SK-N-SH (cell line): ENCODE measurements at regions not wholly inside any gene's neighbourhood (a gene's known extent, or its start where the extent isn't known, plus 50 kb on each side); places are given as distances from the start of the nearest gene placed in this dataset.

ENCODE experiments used
- CTCF ChIA-PET: fragments of 300-600, 350-600 bp; formaldehyde crosslinking; extraction: SDS; loops from one replicate; lab custom pipeline; 2021; lab: Yijun Ruan, JAX
- POLR2A ChIA-PET: fragments of 350-600 bp; sonication (Branson Sonifier 250); formaldehyde crosslinking; extraction: SDS; loops from one replicate; lab custom pipeline; 2020; ENCODE audit warnings: antibody characterized with exemption, inconsistent platforms; lab: Yijun Ruan, JAX
- DNase-seq: peaks from one replicate; pipeline ENCODE4 v3.0.0; 2012
- H2AFZ ChIP-seq: fragments of 200-600 bp; sonication (generic); 2 replicates; pipeline ENCODE4 v1.8.1; 2016; ENCODE audit warnings: antibody characterized with exemption, mild to moderate bottlenecking, low read depth
- H3F3A ChIP-seq: fragments of 200-600 bp; sonication (generic); replicated peaks from 2 replicates; pipeline ENCODE3; 2016; ENCODE audit warnings: antibody characterized with exemption, mild to moderate bottlenecking; ENCODE audit not compliant: insufficient read depth
- H3K27ac ChIP-seq, 2 experiments: fragments of 200-500 bp in 1 of 2; fragments of 200-600 bp in 1 of 2; sonication (Bioruptor generic) in 1 of 2; sonication (generic), shearing (Covaris generic) in 1 of 2; 2 replicates each; pipeline versions ENCODE4 v1.5.1 to v1.6.1; 2014 to 2016; ENCODE audit warnings: low read depth in 2 of 2, inconsistent platforms in 1 of 2, low read length in 1 of 2, mild to moderate bottlenecking in 1 of 2, mixed read lengths in 1 of 2
- H3K27me3 ChIP-seq: fragments of 200-600 bp; sonication (generic), shearing (Covaris generic); 2 replicates; pipeline ENCODE4 v1.6.1; 2016; ENCODE audit warnings: mixed run types; ENCODE audit not compliant: insufficient read depth
- H3K36me3 ChIP-seq, 2 experiments: fragments of 200-500 bp in 1 of 2; fragments of 200-600 bp in 1 of 2; sonication (Bioruptor generic) in 1 of 2; sonication (generic) in 1 of 2; replicated peaks in 1 of 2; 2 replicates each; pipeline versions ENCODE3 to v1.5.1; 2014 to 2016; ENCODE audit warnings: low read length in 1 of 2, mild to moderate bottlenecking in 1 of 2; ENCODE audit not compliant: insufficient read depth in 2 of 2, control insufficient read depth in 1 of 2
- H3K4me1 ChIP-seq, 2 experiments: fragments of 200-500 bp in 1 of 2; fragments of 200-600 bp in 1 of 2; sonication (Bioruptor generic) in 1 of 2; sonication (generic), shearing (Covaris generic) in 1 of 2; 2 replicates each; pipeline versions ENCODE4 v1.5.1 to v1.6.1; 2014 to 2016; ENCODE audit warnings: low read depth in 1 of 2, low read length in 1 of 2, mixed run types in 1 of 2; ENCODE audit not compliant: insufficient read depth in 2 of 2, control insufficient read depth in 1 of 2
- H3K4me2 ChIP-seq: fragments of 200-600 bp; sonication (generic), shearing (Covaris generic); 2 replicates; pipeline ENCODE4 v1.6.1; 2017; ENCODE audit warnings: mixed run types
- H3K4me3 ChIP-seq, 2 experiments: fragments of 200-500 bp in 1 of 2; fragments of 200-600 bp in 1 of 2; sonication (Bioruptor generic) in 1 of 2; sonication (generic), shearing (Covaris generic) in 1 of 2; 2 replicates each; pipeline versions ENCODE4 v1.5.1 to v1.8.1; 2014 to 2016; ENCODE audit warnings: low read depth in 2 of 2, inconsistent platforms in 1 of 2, low read length in 1 of 2, mild to moderate bottlenecking in 1 of 2, mixed read lengths in 1 of 2, moderate library complexity in 1 of 2
- H3K79me2 ChIP-seq: fragments of 200-600 bp; sonication (generic); 2 replicates; pipeline ENCODE4 v1.8.1; 2017; ENCODE audit warnings: mild to moderate bottlenecking; ENCODE audit not compliant: insufficient read depth
- H3K9ac ChIP-seq: fragments of 200-600 bp; sonication (generic); 2 replicates; pipeline ENCODE4 v1.6.1; 2017; ENCODE audit warnings: mixed run types
- H3K9me2 ChIP-seq: fragments of 200-600 bp; sonication (generic); 2 replicates; pipeline ENCODE4 v1.6.1; 2017; ENCODE audit warnings: mixed run types
- H3K9me3 ChIP-seq: fragments of 200-600 bp; sonication (generic); 2 replicates; pipeline ENCODE4 v1.6.1; 2017; ENCODE audit warnings: mixed run types, mild to moderate bottlenecking, moderate library complexity
- H4K20me1 ChIP-seq: fragments of 200-600 bp; sonication (generic); 2 replicates; pipeline ENCODE4 v1.6.1; 2017; ENCODE audit warnings: mild to moderate bottlenecking, mixed run types; ENCODE audit not compliant: insufficient read depth
- CHD2 ChIP-seq: fragments of 150-350 bp; IDR thresholded peaks from 2 replicates; pipeline ENCODE4 v1.6.1; 2018; ENCODE audit warnings: low read length; ENCODE audit not compliant: partially characterized antibody
- EP300 ChIP-seq, 2 experiments: IDR thresholded peaks; 2 replicates each; pipeline versions ENCODE4 v1.4.0 to v1.6.1; 2012; ENCODE audit warnings: borderline replicate concordance in 1 of 2, low read depth in 1 of 2, low read length in 1 of 2
- EZH2phosphoT487 ChIP-seq: fragments of 200-600 bp; sonication (generic); IDR thresholded peaks from 2 replicates; pipeline ENCODE4 v1.6.1; 2017; ENCODE audit warnings: low read depth, mixed run types, mild to moderate bottlenecking, antibody characterized with exemption, moderate library complexity, borderline replicate concordance
- FOXJ3 ChIP-seq: sonication (generic); formaldehyde crosslinking; IDR thresholded peaks from 2 replicates; pipeline ENCODE4 v1.5.1; 2020; ENCODE audit warnings: mild to moderate bottlenecking, missing genetic modification reagents
- FOXM1 ChIP-seq: IDR thresholded peaks from 2 replicates; pipeline ENCODE4 v1.4.0; 2012; ENCODE audit warnings: low read depth, mild to moderate bottlenecking
- JUND ChIP-seq: IDR thresholded peaks from 2 replicates; pipeline ENCODE4 v1.4.0; 2012
- NRF1 ChIP-seq: IDR thresholded peaks from 2 replicates; pipeline ENCODE4 v1.6.1; 2012; ENCODE audit warnings: low read depth, mild to moderate bottlenecking, low read length
- RXRA ChIP-seq: IDR thresholded peaks from 2 replicates; pipeline ENCODE4 v1.4.0; 2012; ENCODE audit warnings: low read depth, mild to moderate bottlenecking, borderline replicate concordance
- SIN3A ChIP-seq: IDR thresholded peaks from 2 replicates; pipeline ENCODE4 v1.6.1; 2012; ENCODE audit warnings: low read depth, mild to moderate bottlenecking, low read length, moderate library complexity, borderline replicate concordance
- YY1 ChIP-seq: IDR thresholded peaks from 2 replicates; pipeline ENCODE4 v1.4.0; 2012; ENCODE audit warnings: low read depth, mild to moderate bottlenecking
- WGBS: methylation state at CpG from one replicate; pipeline ENCODE4 v1.1.6; 2017; ENCODE audit warnings: low lambda C conversion rate; 5-methylcytosine and 5-hydroxymethylcytosine counted together
- TF ChIP-seq, protein P1 (sequence below): fragments of 150-350 bp; IDR thresholded peaks from 2 replicates; pipeline ENCODE4 v1.6.1; 2016; ENCODE audit warnings: mild to moderate bottlenecking, low read depth, low read length
- TF ChIP-seq, protein P2 (sequence below): IDR thresholded peaks from 2 replicates; pipeline ENCODE4 v1.4.0; 2012; ENCODE audit warnings: low read depth, borderline replicate concordance
- TF ChIP-seq, protein P3 (sequence below): IDR thresholded peaks from 2 replicates; pipeline ENCODE4 v1.4.0; 2012; ENCODE audit warnings: low read depth

DNA sequence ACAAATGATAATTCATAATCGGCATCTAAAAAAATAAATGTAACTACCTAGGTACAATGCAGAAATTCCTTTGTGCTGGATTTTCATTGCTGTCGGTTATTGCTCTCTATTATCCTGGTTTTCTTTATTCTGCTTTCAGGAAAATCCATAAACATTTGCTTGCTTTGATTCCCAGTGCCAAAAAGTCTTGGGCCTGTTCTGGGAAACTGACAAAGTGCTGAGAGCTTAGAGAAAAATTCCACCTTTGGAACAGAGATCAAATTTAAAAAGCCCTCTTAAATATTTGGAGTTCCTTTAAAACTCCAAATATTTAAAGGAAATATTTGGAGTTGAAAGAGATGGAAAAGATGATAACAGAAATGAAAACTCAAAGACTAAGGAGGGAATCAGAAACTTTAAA lies 87.3 kb upstream of the ZBED5 start:
- H3K36me3 ChIP-seq = no peaks in the 10 kb centered on the region
- CTCF ChIA-PET = interaction anchor here (0.7 to 1.2 kb wide), 2 partner anchors 153 to 847 kb away, joined by 3 read pairs; no protein-coding TSS in a partner anchor
- 57% methylated on average over 2 of the region's 2 CpGs for WGBS
- no peak overlapping the region for H3K4me3 ChIP-seq
- no peak overlapping the region for H3K27ac ChIP-seq
- POLR2A ChIA-PET = no interaction called here
- no peak for DNase-seq
- TF ChIP-seq CHD2 = no peak
- H2AFZ ChIP-seq = no peak overlapping the region; the same call in 1 of the 2 replicates
- H3K27me3 ChIP-seq = no peaks in the 10 kb centered on the region
- no peak overlapping the region for H3K4me2 ChIP-seq
- no peak overlapping the region for H3K9ac ChIP-seq
- no peaks in the 10 kb centered on the region for H4K20me1 ChIP-seq
- no peaks in the 10 kb centered on the region for H3K4me1 ChIP-seq
- H3K9me3 ChIP-seq = no peaks in the 10 kb centered on the region
- H3K9me2 ChIP-seq = no peaks in the 10 kb centered on the region
- no peaks in the 10 kb centered on the region for H3F3A ChIP-seq
- no peaks in the 10 kb centered on the region for H3K79me2 ChIP-seq

DNA sequence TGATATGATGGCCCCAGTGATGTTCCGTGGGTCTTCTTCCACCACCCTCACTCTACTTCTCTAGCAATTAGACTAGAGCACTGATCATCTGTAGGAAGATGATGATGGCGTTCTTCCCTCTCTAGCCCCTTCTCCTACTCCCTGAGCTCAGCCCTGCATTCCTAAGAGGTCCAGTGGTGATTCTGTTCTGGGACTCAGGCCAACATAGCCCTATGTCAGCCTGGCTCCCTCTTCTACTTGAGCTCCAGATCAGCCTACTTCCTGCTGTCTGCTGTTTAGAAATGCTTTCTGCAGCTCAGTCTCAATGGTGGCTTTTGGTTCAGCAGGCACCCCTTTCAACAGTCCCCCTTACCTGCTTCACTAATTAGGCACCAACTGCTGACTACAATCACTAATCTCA lies 86.1 kb upstream of the ZBED5 start:
- DNase-seq = no peak
- no peak overlapping the region for H3K27ac ChIP-seq
- no peak overlapping the region for H3K4me2 ChIP-seq
- ChIA-PET POLR2A (no interaction called here), CTCF (interaction anchor here (0.9 to 1.9 kb wide), 4 partner anchors 10 to 854 kb away, joined by 3 to 14 read pairs (median 6); no protein-coding TSS in a partner anchor)
- H3K4me3 ChIP-seq = no peak overlapping the region
- no peaks in the 10 kb centered on the region for H3K9me2 ChIP-seq
- no peaks in the 10 kb centered on the region for H4K20me1 ChIP-seq
- H3K79me2 ChIP-seq = no peaks in the 10 kb centered on the region
- no peaks in the 10 kb centered on the region for H3K27me3 ChIP-seq
- 77% methylated on average over 2 of the region's 2 CpGs for WGBS
- no peaks in the 10 kb centered on the region; a peak in 1 of 4 replicates for H3K4me1 ChIP-seq
- TF ChIP-seq RXRA = no peak
- TF ChIP-seq SIN3A = no peak
- TF ChIP-seq EP300 (IDR thresholded peaks at IDR 0.05; ENCODE audit: borderline replicate concordance in 1 of 2, low read depth in 1 of 2, low read length in 1 of 2) = no peak
- TF ChIP-seq, protein P1, sequence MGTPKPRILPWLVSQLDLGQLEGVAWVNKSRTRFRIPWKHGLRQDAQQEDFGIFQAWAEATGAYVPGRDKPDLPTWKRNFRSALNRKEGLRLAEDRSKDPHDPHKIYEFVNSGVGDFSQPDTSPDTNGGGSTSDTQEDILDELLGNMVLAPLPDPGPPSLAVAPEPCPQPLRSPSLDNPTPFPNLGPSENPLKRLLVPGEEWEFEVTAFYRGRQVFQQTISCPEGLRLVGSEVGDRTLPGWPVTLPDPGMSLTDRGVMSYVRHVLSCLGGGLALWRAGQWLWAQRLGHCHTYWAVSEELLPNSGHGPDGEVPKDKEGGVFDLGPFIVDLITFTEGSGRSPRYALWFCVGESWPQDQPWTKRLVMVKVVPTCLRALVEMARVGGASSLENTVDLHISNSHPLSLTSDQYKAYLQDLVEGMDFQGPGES = no peak
- no peak for TF ChIP-seq CHD2
- no peak for TF ChIP-seq YY1
- TF ChIP-seq EZH2phosphoT487 = no peak
- no peak for TF ChIP-seq NRF1
- TF ChIP-seq, protein P2, sequence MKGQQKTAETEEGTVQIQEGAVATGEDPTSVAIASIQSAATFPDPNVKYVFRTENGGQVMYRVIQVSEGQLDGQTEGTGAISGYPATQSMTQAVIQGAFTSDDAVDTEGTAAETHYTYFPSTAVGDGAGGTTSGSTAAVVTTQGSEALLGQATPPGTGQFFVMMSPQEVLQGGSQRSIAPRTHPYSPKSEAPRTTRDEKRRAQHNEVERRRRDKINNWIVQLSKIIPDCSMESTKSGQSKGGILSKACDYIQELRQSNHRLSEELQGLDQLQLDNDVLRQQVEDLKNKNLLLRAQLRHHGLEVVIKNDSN = no peak
- TF ChIP-seq FOXM1 = no peak
- TF ChIP-seq FOXJ3 (CRISPR knock-in tag) = no peak
- TF ChIP-seq JUND = no peak
- TF ChIP-seq, protein P3, sequence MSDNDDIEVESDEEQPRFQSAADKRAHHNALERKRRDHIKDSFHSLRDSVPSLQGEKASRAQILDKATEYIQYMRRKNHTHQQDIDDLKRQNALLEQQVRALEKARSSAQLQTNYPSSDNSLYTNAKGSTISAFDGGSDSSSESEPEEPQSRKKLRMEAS = no peak
- no peak overlapping the region for H2AFZ ChIP-seq
- no peaks in the 10 kb centered on the region for H3F3A ChIP-seq
- H3K9ac ChIP-seq = no peak overlapping the region
- H3K9me3 ChIP-seq = no peaks in the 10 kb centered on the region
- H3K36me3 ChIP-seq = no peaks in the 10 kb centered on the region
